ENCODE measurements at regions not wholly inside any gene's neighbourhood (a gene's known extent, or its start where the extent isn't known, plus 50 kb on each side); places are given as distances from the start of the nearest gene placed in this dataset.
A peak's percentile ranks its signal among the peaks of the same experiment; 100 is the strongest.

- H3K79me2 ChIP-seq (ENCODE audit: insufficient read depth, low read length): no peaks in the 10 kb centered on the region
- ChIA-PET POLR2A (interaction anchor here (0.6 to 1.9 kb wide), 7 partner anchors 9 to 84 kb away, joined by 3 to 9 read pairs (median 5); partner anchors contain the start of gene MAP4K3), CTCF (ENCODE audit: low intra/inter-chr PET ratio, low total read pairs) (no interaction called here)
- no peak overlapping the region for H3K4me3 ChIP-seq (replicated peaks in 1 of 3; ENCODE audit: insufficient read depth in 1 of 3, low read depth in 2 of 3, low read length in 3 of 3)
- no TSS peak for BruUV-seq (replicated peaks)
- WGBS (ENCODE audit: low lambda C conversion rate): 64% methylated on average over 4 of the region's 4 CpGs
- H3K36me3 ChIP-seq (replicated peaks in 1 of 2; ENCODE audit: control insufficient read depth in 1 of 2, insufficient read depth in 2 of 2, low read length in 2 of 2): no peaks in the 10 kb centered on the region
- no peak overlapping the region for H3K9ac ChIP-seq (ENCODE audit: insufficient read depth, low read depth, low read length)
- peaks cover 37% of the 10 kb centered on the region for H3K4me1 ChIP-seq (ENCODE audit: insufficient read depth, low read length)
- H2AFZ ChIP-seq (ENCODE audit: low read length): no peak overlapping the region
- intact Hi-C loops (cut with micrococcal nuclease; ENCODE audit: unreplicated experiment) (no loop called here), in situ Hi-C loops (cut with HindIII; ENCODE audit: extremely low pct_ligation_motif_present, low pct_unique_long_range_greater_than_20kb) (no loop called here)
- H3K27ac ChIP-seq (ENCODE audit: extremely low read length, insufficient read depth, low read length): no peak overlapping the region
- no peak overlapping the region for H3K4me2 ChIP-seq (ENCODE audit: low read depth, low read length)
- DNase-seq (ENCODE audit: low spot score) (peak; percentile 83), FAIRE-seq (no peak), ATAC-seq (peak; percentile 79)
- no peaks in the 10 kb centered on the region for H3K27me3 ChIP-seq (ENCODE audit: control insufficient read depth in 1 of 2, insufficient read depth in 2 of 2, low read length in 2 of 2)
- no peaks in the 10 kb centered on the region for H3K9me3 ChIP-seq (ENCODE audit: low read length)
- no peaks in the 10 kb centered on the region for H4K20me1 ChIP-seq (ENCODE audit: insufficient read depth, low read length)
- TF ChIP-seq NR2F2 (IDR thresholded peaks at IDR 0.05; ENCODE audit: borderline replicate concordance, low read depth): peak; percentile 60; the same call in 1 of the 2 replicates
- TF ChIP-seq ZNF337 (CRISPR knock-in tag; IDR thresholded peaks at IDR 0.05; ENCODE audit: borderline replicate concordance, low read depth): 0 out of 2 replicates have a peak, but pooled peaks have one; percentile 47
- peak; percentile 81 for TF ChIP-seq RXRB (CRISPR knock-in tag; IDR thresholded peaks at IDR 0.05; ENCODE audit: borderline replicate concordance)
- TF ChIP-seq ZNF720 (CRISPR knock-in tag; IDR thresholded peaks at IDR 0.05): no peak
- TF ChIP-seq ZBTB4 (CRISPR knock-in tag; IDR thresholded peaks at IDR 0.05; ENCODE audit: borderline replicate concordance): peak; percentile 54; the same call in 1 of the 2 replicates
- TF ChIP-seq RXRA (CRISPR knock-in tag; IDR thresholded peaks at IDR 0.05): peak; percentile 57; the same call in 1 of the 2 replicates
- TF ChIP-seq RARA (CRISPR knock-in tag; IDR thresholded peaks at IDR 0.05): peak; percentile 87
- TF ChIP-seq SMAD3 (CRISPR knock-in tag; IDR thresholded peaks at IDR 0.05): 0 out of 2 replicates have a peak, but pooled peaks have one; percentile 34
- peak; percentile 21; the same call in 1 of the 2 replicates for TF ChIP-seq MAX (IDR thresholded peaks at IDR 0.05)
- no peak for TF ChIP-seq ARNT (IDR thresholded peaks at IDR 0.05)
- TF ChIP-seq HMGXB4 (CRISPR knock-in tag; IDR thresholded peaks at IDR 0.05; ENCODE audit: borderline replicate concordance in 1 of 2, low read depth in 1 of 2): 0 out of 4 replicates have a peak, but pooled peaks of 1 of the 2 experiments have one; percentile 36
- peak; percentile 37; the same call in 1 of the 2 replicates for TF ChIP-seq ZNF12 (CRISPR knock-in tag; IDR thresholded peaks at IDR 0.05)
- TF ChIP-seq THAP11 (CRISPR knock-in tag; IDR thresholded peaks at IDR 0.05): 0 out of 2 replicates have a peak, but pooled peaks have one; percentile 43
- TF ChIP-seq PHF20 (CRISPR knock-in tag; IDR thresholded peaks at IDR 0.05): no peak
- peak; percentile 98 for TF ChIP-seq FOSL2 (CRISPR knock-in tag; IDR thresholded peaks at IDR 0.05)
- peak; percentile 23; the same call in 1 of the 2 replicates for TF ChIP-seq TBX2 (CRISPR knock-in tag; IDR thresholded peaks at IDR 0.05; ENCODE audit: borderline replicate concordance)
- TF ChIP-seq ZNF644 (CRISPR knock-in tag; IDR thresholded peaks at IDR 0.05; ENCODE audit: low read depth): peak; percentile 85
- peak; percentile 61; the same call in 1 of the 2 replicates for TF ChIP-seq ZNF614 (CRISPR knock-in tag; IDR thresholded peaks at IDR 0.05; ENCODE audit: borderline replicate concordance)
- no peak for TF ChIP-seq ZNF710 (CRISPR knock-in tag; IDR thresholded peaks at IDR 0.05; ENCODE audit: borderline replicate concordance)
Observed at GRCh38 chr2:39488450-39488849, 51.4 kb upstream of the MAP4K3 start.
